ENCODE measurements at regions not wholly inside any gene's neighbourhood (a gene's known extent, or its start where the extent isn't known, plus 50 kb on each side); places are given as distances from the start of the nearest gene placed in this dataset.
A peak's percentile ranks its signal among the peaks of the same experiment; 100 is the strongest.

DNA sequence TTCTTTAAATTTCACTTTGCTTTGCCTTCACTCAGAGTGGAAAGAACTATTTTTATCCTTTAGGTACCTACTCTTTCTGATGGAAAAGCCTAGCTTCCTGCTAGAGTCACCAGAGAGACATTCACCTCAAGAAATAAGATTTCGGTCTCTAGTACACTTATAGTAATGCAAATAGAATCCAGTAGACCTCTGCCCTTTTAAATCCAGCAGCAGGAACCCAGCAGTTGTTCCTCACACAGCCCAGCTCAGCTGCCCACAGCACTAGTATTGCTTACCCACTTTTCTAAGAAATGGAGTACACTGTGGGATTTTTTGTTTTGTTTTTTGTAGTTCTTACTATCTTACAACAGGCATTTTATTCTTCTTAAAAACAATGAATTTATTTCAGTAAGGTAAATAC is 497.0 kb upstream of the CCDC54 start:
- H3K9me3 ChIP-seq: no peaks in the 10 kb centered on the region
- TF ChIP-seq, protein P1, sequence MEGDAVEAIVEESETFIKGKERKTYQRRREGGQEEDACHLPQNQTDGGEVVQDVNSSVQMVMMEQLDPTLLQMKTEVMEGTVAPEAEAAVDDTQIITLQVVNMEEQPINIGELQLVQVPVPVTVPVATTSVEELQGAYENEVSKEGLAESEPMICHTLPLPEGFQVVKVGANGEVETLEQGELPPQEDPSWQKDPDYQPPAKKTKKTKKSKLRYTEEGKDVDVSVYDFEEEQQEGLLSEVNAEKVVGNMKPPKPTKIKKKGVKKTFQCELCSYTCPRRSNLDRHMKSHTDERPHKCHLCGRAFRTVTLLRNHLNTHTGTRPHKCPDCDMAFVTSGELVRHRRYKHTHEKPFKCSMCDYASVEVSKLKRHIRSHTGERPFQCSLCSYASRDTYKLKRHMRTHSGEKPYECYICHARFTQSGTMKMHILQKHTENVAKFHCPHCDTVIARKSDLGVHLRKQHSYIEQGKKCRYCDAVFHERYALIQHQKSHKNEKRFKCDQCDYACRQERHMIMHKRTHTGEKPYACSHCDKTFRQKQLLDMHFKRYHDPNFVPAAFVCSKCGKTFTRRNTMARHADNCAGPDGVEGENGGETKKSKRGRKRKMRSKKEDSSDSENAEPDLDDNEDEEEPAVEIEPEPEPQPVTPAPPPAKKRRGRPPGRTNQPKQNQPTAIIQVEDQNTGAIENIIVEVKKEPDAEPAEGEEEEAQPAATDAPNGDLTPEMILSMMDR (IDR thresholded peaks at IDR 0.05): no peak
- no peak overlapping the region for H3K4me3 ChIP-seq
- H3K27me3 ChIP-seq: no peaks in the 10 kb centered on the region
- DNase-seq: no peak
- no peak overlapping the region for H3K27ac ChIP-seq
- H3K4me1 ChIP-seq: no peaks in the 10 kb centered on the region
- no peak for ATAC-seq
- intact Hi-C loops (cut with DNase I): no loop called here
- no peaks in the 10 kb centered on the region for H3K36me3 ChIP-seq

DNA sequence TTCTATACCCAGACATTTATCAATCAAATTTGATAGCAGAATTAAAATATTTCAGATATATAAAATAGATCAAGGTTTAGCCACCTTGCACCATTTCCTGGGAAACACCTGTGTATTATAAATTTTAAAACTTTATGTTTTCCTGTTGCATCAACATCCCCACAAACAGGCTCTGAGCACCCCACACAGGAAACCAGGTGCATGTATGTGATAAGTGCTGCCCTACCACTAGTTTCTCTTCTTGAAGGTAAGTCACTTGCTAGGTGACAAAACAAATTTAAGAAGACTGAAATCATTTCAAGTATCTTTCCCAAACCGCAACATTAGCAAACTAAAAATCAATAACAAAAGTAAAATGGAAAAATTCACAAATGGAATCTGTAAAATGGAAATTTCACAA is 496.1 kb upstream of the CCDC54 start:
- Histone ChIP-seq H3K27me3 (no peaks in the 10 kb centered on the region), H3K4me3 (no peak overlapping the region), H3K4me1 (no peaks in the 10 kb centered on the region), H3K9me3 (no peaks in the 10 kb centered on the region), H3K27ac (no peak overlapping the region), H3K36me3 (no peaks in the 10 kb centered on the region)
- ATAC-seq (no peak), DNase-seq (no peak)
- intact Hi-C loops (cut with DNase I): no loop called here
- TF ChIP-seq, protein P1 (IDR thresholded peaks at IDR 0.05): no peak

DNA sequence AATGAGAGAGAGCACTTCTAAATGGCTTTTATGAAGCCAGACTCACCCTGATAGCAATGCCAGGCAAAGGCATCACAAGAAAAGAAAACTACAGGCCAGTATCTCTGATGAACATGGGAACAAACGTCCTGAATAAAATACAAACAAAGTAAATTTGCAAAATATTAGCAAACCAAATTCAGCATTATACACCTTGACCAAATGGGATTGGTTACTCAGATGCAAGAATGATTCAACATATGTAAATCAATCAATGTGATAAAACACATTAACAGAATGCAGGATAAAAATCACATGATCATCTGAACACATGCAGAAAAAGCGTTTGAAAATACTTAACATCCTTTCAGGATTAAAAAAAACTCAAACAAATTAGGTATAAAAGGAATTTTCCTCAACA is 494.9 kb upstream of the CCDC54 start:
- Histone ChIP-seq H3K27me3 (no peaks in the 10 kb centered on the region), H3K4me3 (no peak overlapping the region), H3K4me1 (no peaks in the 10 kb centered on the region), H3K27ac (no peak overlapping the region), H3K9me3 (no peaks in the 10 kb centered on the region), H3K36me3 (no peaks in the 10 kb centered on the region)
- no peak for DNase-seq
- intact Hi-C loops (cut with DNase I): no loop called here
- ATAC-seq: no peak
- TF ChIP-seq, protein P1 (IDR thresholded peaks at IDR 0.05): no peak

DNA sequence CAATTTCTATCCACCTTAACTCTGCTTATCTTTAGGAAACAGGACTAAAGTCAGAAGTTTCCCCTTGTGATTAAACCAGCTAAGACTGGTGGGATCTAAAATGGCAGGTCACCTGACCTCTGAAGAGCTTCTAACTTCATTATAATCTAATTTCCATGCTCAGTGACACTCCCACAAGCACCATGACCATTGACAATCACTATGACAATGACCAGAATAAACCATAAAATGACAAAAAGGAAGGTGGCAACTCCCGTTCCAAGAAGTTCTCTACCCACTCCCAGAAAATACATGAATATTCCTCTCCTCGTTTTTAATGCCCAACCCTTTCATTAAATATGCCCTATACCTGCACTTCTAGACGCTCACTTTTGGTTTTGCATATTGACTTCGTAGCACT is 471.2 kb upstream of the CCDC54 start:
- DNase-seq: no peak
- TF ChIP-seq, protein P1 (IDR thresholded peaks at IDR 0.05): no peak
- H3K4me3 ChIP-seq: no peak overlapping the region
- no peak for ATAC-seq
- H3K9me3 ChIP-seq: no peaks in the 10 kb centered on the region
- intact Hi-C loops (cut with DNase I): no loop called here
- H3K36me3 ChIP-seq: no peaks in the 10 kb centered on the region
- H3K27ac ChIP-seq: no peak overlapping the region
- no peaks in the 10 kb centered on the region for H3K4me1 ChIP-seq
- no peaks in the 10 kb centered on the region for H3K27me3 ChIP-seq

DNA sequence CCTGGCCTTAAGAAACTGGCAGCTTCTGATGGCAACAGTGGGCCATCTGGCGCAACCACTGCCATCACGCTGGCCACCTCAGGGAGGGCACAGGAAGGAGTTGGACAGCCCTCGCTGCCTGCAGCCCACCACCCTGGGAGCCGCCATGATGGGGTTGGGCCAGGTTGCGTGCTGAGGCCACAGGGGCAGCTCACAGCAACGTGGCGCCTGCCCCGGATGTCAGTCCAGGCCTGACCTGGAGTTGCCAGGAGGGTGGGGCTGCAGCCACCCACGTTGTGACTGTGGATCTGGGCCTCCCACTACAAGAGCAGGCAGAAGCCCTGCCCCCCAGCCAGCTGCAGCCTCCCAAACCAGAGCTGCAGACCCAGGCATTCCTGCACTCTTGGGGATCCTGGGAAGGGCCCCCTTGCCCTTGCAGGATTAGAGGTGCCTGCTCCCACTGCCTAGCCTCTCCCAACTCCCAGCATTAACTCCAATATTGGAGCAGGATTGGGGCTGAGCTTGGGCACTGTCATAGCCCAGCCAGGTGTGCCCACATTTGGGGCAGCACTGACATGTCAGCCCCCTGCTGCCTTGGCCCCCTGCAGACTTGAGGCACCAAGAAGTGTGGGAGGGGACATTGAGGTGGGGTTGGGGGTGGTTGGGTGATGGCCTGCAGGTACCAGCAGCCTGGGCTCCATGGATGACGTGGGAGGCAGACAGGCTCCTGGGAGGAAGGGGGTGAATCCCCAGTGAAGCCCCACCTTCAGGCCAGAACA is 468.9 kb upstream of the CCDC54 start:
- intact Hi-C loops (cut with DNase I): no loop called here
- no peak for DNase-seq
- H3K9me3 ChIP-seq: no peaks in the 10 kb centered on the region
- H3K27ac ChIP-seq: no peak overlapping the region
- no peaks in the 10 kb centered on the region for H3K27me3 ChIP-seq
- peak; percentile 38 for ATAC-seq
- no peaks in the 10 kb centered on the region for H3K4me1 ChIP-seq
- H3K36me3 ChIP-seq: no peaks in the 10 kb centered on the region
- TF ChIP-seq, protein P1 (IDR thresholded peaks at IDR 0.05): no peak
- no peak overlapping the region for H3K4me3 ChIP-seq
